HuH-7.5 (cell line): ENCODE measurements at regions not wholly inside any gene's neighbourhood (a gene's known extent, or its start where the extent isn't known, plus 50 kb on each side); places are given as distances from the start of the nearest gene placed in this dataset.
A peak's percentile ranks its signal among the peaks of the same experiment; 100 is the strongest.

ENCODE experiments used
- DNase-seq: peaks from one replicate; pipeline ENCODE4 v3.0.0; 2011; ENCODE audit warnings: low spot score

DNA sequence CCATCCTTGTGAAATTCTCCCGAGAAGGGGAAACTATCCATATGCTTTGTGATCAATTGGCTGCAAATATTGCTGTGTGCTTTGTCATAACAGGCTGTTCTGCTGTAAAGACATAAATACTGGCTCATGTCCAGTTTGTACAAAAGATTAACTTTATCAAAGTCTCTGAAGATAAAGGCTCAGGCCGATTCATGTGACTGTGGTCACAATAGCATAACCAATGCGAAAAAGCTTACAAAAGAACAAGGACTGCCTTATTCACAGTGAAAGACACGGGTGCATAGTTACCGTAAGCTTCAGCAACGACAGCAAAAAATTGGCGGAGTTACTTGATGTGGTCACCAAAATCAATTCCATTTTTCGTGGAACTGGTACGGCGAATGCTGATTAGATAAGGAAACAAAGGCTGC is 173.6 kb upstream of the CHRM3 start:
- no peak for DNase-seq

DNA sequence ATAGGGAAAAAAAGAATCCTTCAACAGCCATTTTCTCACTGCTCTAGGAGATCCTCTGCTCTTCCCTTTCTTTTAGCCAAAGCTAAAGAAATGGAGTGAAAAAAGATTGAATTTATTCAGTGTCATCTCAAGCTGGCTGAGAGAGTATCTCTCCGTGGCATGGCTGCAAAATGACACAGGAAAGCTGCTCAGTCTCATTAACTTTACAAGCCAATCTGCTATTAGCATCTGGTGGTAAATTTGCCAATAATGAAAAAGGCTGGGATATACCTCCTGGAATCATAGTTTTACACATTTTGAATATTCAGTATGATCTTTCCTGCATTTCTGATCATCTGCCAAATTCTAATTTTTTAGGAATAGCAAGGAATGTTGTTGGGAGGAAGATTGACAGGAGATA is 176.8 kb upstream of the CHRM3 start:
- DNase-seq = no peak

DNA sequence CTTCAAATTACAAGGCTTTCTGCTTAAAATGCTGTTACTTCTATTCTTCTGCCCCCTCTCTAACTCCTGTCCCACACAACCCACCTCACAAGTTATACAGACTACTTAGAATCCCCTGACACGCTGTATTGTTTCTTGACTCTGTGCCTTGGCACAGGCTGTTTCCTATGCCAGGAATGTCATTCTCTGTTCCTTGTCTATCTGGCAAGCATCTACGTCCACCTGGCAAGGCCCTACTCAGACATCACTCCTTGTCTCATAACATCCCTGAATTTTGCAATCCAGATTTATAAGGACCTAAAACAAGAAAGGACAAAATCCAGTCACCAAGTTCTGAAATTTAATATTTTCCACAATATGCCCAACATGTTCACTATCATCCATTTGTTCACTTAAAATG is 182.0 kb upstream of the CHRM3 start:
- DNase-seq = no peak

DNA sequence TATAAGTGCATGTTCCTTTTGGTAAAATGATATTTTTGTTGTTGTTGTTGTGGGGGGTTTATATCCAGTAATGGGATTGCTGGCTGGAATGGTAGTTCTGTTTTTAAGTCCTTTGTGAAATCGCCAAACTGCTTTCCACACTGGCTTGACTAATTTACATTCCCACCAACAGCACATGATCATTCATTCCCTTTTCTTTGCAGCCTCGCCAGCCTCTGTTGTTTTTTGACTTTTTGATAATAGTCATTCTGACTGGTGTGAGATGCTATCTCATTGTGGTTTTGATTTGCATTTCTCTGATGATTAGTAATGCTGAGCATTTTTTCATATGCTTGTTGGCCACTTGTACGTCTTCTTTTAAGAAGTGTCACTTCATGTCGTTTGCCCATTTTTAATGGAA is 188.5 kb upstream of the CHRM3 start:
- no peak for DNase-seq

DNA sequence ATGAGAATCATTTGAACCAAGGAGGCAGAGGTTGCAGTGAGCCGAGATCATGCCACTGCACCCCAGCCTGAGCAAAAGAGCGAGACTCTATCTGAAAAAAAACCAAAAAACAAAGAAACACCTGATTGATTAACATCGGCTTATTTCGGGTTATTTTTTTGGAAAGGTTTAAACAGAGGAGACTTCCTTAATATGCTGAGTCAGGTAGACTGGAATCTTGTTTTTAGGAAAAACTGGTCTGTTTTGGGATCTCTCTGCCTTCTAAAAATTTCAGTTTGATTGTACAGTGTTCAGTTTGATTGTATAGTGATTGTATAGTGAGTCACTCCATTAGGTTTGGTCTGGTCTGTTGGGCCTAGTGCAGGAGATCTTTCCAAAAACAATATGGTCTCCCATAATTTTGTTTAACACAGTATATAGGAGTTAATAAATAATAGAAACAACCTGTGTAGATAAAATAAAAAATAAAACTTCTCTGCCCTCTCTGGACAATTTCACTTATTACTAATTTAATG is 196.3 kb upstream of the CHRM3 start:
- no peak for DNase-seq

DNA sequence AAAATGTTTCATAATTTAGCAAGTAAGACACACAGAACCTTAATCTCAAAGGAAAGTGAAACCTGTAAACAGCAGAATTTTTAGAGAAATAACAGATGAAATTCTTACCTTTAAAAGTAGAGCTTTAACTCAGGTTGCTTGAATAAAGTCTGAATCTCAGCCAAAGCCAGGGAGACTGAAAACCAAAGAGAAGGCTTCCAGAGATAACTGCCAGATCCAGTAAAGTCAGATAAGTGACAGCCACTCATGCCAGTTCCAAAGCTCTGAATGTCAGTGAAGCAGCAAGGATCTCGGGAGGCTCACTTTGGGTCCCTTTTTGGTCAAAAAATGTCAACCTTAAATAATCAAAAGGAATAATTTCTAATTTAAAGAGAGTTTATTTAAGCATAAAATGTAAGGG is 199.9 kb upstream of the CHRM3 start:
- DNase-seq = no peak

DNA sequence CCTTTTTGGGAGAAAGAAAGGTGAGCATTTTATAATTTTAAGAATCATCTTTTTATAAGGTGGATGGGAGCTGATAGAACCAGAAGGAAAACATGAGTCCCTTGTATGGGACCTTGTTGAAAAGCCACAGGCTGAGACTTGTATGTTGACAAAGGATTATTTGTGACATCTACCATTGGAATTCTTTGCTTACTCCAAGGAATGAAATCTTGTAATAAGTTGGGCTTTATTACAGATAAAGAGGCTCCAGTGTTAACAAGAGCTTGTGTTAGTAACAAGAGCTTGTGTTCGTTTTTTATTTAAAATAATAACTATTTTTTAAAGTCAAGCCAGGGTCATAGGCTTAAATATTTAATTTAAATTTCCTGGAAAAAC is 201.1 kb upstream of the CHRM3 start:
- no peak for DNase-seq

DNA sequence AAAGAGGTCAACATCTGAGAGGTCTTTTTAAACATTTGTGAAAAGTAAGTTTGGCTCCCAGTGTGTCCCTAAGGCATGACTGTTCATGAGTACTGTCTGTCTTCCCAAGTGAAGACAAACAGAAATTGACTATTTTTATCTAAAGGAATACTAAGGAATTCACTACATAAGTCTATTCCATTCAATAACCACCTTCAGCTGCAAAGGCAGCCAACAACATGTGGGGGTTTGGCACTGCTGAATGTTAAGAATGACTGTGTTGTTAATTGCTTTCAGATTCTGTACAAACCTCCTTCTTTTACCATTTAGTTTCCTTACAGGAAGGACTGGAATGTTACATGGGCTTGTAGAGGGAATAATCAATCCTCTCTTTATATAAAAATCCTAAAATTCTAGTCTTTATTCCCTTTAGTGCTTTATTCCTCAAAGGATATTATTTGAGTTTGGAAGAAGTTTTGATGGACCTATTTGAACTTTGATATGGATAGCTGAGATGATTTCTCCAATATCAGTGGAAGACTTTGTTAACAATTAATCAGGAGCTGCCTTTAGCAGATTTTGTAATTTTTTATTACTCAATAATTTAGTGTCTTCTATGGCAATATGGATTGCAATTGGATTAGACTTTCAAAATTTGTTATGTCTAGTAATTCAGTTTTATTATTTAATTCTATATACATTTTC is 201.7 kb upstream of the CHRM3 start:
- no peak for DNase-seq

DNA sequence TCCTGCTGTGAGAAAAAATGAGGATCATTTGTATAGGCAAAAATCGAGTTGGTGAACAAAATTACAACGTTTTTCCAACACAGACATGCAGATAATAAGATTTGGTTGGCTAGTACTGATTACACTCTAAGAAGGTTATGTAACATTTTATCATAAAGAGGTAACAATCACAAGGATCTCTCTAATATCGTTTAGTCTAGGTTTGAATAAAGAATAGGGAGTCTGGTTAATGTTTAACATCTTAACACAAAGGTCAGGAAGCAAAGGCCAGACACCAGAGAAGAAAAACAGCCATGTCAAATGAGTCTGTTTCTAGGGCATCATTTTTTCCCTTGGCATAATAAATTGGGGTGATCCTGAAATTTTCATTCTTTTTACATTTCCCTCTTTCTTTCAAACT is 207.4 kb upstream of the CHRM3 start:
- DNase-seq = peak; percentile 5

DNA sequence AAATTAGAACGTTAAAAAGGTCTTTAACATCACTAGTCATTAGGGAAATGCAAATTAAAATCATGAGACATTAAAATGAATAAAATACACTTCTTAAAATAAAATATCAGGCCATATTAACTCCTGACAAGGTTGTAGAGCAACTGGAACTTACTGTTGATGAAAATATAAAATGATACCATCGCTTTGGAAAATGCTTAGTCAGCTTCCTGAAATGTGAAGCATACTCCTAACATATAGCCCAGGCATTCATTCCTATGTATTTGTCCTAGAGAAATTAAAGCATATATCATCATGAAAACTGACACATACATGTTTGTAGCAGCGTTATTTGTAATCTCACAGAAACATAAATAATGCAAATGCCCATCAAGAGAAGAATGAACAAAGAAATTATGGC is 211.5 kb upstream of the CHRM3 start:
- DNase-seq = no peak

DNA sequence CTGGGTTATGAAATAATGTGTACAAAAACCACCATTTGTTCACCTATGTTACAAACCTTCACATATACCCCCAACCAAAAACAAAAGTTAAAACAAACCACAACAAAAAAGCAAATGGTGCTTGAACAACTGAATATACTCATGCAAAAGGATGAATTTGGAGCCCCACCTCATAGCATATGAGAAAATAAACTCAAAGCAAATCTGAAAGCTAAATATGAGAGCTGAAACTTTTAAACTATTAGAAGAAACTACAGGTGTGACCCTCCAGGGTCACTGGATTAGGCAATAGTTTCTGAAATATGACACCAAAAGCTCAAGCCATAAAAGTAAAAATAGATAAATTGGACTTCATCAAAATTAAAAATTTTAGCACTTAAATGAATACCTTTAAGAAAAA is 215.5 kb upstream of the CHRM3 start:
- no peak for DNase-seq

DNA sequence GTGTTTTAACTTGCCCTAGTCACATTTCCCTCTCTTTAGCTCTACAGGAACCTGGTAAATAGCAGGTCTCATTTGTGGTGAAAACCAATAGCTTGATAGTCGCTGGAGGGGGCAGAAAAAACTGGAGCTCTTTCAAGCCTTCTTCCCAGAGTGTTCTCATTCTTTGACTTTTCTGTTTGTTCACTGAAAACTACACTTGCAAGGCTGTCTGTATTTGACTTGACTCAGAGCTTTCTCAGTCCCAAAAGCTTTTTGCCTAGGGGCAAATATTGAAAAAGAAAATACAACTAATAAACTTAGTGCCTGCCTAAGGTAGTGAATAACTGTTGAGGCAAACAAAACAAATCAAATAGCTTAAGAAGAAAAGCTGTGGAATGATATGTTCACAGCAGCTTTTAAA is 217.1 kb upstream of the CHRM3 start:
- no peak for DNase-seq

DNA sequence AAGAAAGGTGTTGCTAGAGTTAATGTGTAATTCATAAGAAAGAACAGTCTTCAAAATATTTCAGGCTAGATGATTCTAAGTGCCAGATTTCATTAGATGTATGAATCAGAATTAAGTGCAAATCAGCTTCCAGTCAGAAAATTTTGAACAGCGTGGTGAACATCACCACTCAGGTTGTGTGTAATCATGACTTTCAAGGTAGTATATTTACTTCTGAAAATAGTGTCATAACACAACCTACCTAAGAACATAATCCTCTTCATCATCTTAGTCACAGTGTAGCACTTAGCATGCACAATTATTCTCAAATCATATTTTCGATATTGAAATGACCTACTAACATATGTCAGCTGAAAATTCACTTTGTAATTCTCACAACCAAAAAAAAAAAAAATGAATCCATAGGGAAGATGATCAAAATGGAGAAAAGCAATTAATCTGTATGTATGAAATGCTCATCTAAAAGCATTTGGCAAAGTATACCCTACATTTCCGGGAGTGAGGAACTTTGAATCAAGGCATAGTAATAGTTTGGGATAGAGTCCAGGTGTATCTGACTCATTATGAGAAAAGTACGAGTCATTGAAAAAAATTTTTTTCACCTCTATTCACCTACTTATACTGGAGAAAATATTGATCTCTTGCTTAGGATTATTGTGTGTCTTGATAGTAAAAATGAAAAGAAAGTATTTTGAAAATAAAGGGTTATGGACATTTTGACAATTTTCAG is 221.8 kb upstream of the CHRM3 start:
- no peak for DNase-seq

DNA sequence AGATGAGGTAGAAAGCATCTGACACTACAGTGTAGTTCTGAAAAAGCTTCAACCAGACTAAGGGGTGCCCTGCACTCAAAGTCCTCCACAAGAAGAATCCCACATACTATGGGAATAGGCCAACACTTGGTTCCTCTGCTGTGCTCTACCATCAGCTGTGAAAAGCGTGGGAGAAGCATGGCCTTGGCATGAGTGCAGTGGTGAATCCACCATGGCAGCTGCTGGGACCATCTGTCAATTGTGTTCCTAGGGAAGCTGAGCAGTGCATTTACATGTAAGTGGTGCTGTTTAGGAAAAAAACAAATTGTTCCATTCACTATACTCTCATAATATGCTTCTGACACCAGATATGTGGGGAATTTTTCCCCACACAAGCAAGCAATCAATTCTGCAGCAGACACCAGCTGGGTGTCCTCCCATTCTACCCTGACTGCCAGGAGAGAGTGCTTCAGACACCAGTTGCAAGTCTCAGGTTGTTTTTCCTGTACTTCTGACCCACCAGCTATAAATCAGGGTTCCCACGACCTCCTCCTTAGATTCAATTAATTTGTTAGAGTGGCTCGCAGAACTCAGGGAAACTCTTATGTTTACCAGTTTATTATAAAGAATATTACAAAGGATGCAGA is 230.8 kb upstream of the CHRM3 start:
- DNase-seq = no peak

DNA sequence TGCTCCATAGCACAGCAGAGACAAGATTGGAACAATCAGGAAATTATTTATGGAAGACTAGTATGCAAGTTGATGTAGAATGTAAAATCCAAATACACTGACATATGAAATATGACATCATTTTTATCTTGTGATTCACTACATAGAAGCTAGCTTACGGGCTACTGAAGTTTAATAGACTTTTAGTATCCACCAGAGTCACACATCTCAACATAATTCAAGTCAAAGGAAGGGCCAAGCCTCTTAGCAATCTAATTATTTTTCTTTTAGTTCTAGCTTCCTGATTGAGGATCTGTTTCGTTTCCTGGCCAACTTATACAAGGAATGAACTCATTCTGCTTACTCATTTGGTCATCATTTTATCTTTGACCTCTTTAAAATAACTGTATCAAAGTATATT is 234.4 kb upstream of the CHRM3 start:
- no peak for DNase-seq

DNA sequence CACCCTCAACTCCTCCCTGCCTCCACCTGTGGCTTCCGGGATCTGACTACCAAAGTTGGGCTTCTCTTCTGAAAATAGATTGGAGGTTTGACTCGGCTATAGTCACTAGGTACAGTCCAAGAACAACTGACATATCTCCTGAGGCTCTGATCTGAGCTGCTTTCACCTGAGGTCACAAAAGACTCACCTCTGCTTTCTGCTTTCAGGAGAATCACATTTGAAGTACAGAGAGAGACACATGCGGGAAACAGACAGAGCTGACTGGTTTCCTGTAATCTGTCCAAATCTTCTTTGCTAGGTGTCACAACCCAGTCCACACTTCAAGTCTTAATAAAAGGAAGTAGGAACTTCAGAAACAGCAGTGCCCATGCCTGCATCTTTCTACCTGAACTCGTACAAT is 245.4 kb upstream of the CHRM3 start:
- no peak for DNase-seq

DNA sequence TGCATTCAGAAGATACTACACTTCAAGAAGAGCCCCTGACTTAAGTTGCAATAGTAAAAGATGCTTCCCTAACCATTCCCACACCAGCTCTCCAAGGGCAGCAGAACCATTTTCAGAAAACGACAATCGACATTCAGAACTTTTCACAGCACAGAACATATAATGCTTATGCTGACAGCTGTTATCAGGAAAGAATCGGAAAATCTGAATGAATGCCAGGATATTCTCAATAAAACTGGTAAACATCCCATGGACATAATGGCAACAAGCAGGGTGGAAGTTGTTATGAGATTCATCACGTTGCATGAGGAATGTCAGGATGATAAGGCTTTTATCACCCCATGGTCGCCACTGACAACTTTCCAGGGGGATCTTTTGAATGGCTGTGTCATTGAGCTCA is 246.6 kb upstream of the CHRM3 start:
- DNase-seq = no peak

DNA sequence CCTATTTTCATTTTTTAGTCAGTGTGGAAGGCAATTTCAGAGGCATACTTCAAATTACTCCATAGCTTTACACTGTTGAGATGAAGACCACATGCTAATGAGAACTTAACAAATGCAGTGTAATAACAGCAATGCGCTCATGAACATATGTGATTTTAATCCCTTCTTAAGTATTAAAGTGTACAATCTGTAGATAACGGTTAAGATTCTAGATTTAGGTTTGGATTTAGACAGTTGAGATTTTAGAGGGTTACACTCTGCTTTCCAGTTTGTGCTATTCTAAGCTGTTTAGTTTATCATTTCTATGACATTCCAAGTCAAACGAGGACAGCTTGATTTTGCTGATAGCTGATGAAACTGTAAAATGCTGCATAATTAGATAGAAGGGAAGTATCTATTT is 257.8 kb upstream of the CHRM3 start:
- DNase-seq = no peak

DNA sequence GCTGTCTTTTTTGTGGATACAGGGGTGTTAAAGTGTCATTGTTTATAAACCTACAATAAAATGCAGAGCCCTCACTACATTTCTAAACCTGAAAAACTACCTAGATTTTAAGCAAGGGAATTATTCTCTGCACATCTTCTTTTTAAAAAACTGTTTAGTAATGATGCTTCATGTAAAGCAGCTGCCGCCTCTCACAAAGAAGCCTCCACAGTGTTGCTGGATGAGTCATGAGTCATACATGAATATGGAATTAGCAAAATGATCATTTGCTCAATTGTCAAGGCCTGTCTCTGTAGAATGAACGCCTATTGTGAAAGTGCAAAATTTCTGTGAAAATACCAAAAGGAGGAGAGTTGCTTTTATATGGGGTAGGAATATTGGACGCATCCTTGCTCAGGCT is 259.5 kb upstream of the CHRM3 start:
- DNase-seq = no peak

DNA sequence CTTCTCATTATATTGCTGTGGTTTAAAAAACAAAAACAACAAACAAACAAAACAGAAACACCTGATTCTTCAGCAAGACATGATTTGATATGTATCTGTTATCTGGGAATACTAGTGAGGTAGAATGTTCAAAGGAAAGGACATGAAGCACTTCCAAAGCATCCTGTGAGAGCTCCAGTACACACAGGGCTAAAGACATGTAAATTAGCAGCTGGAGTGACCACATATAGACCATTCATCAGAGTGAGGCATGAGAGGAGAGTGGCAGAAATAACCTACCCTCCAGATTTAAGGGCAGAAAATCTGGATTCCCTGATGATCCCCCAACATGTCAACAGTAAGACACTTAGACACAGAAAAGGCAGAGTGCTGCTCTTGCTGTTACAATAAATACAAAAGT is 260.5 kb upstream of the CHRM3 start:
- DNase-seq = no peak

DNA sequence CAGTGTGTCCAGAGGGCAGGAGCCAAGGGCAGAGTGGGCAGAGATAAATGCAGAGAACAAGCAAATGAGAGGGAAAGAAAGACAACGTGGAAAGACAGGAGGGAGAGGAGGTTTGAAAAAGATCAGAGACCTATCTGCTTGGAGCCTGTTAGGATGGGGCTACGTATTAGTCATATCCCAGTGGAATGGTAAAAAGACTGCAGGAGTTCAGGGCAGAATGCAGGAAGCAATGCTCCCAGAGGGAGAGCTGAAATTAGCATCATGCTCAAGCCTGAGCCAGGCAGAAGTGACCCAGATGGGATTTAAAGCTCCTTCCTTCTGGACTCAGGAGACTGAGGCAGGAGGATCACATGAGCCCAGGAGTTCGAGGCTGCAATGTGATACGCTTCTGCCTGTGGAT is 261.3 kb upstream of the CHRM3 start:
- no peak for DNase-seq

DNA sequence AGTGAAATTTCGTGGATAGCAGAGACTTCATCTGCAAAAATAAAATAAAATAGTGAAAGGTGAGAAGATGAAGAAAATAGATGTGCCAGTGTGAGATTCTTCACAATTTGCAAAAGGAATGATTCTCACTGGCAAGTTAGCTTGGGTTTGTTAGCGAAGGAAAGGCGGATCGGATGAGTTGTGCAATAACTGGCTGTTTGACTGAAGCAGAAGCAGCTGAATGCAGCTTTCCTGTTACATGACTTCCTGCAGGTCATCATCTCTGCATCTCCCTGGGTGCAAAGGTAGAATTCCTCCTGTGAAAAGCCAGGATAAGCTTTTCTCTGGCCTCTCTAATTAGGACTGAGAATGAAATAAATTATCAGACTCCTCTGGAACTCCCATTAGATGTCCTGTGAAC is 263.1 kb upstream of the CHRM3 start:
- DNase-seq = no peak

DNA sequence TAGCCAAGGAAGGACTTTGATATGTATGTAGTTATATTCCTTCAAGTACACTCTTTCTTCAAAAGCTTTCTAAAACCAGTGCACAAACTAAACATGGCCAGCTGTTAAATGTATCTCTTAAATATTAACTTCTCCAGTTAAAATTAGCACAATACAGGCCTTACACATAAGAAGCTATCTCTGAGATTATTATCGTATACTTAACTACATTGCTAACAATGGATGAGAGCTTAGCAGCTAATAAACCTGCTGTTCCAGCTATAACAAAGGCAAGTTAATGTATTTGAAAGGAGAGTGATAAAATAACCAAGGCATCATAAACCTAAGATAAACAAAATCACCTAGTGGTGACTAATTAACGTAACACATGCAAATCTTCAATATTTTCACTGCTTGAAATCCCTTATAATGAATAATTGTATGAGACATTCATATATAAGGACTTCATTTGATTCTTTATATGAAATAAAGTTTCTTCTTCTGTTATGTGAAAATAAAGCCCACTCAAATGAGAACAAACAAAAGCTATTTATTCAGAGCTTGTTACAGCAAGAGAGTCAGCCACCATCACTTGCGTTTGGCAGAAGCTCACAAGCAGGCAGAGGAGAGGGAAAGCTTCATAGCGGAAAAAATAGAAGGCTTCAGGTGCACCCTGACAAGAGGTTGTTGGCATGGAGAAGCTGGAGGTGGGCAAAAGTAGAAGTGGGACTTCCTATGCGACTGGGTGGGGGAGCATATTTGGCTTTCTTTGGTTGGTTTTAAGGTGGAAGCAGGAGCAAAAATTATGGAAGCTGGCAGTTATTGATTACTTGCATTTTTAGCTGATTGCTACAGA is 274.1 kb upstream of the CHRM3 start:
- DNase-seq = no peak
